SK-N-SH treated with all-trans-retinoic acid at 6 μM for 48 hours (cell line): ENCODE measurements at regions not wholly inside any gene's neighbourhood (a gene's known extent, or its start where the extent isn't known, plus 50 kb on each side); places are given as distances from the start of the nearest gene placed in this dataset.

Experiments
- ATAC-seq: fragments of 200-7000 bp; cut with Tn5 transposase; 3 replicates; pipeline ENCODE4 v1.9.1; 2020; ENCODE audit warnings: mild to moderate bottlenecking, moderate library complexity
- ARNTL ChIP-seq: fragments of 450-650 bp; formaldehyde crosslinking; IDR thresholded peaks from 2 replicates; pipeline ENCODE4 v1.5.0; 2020; ENCODE audit warnings: low read depth, mild to moderate bottlenecking, moderate library complexity, borderline replicate concordance
- BACH2 ChIP-seq: fragments of 250-450 bp; sonication (Bioruptor Pico); IDR thresholded peaks from 2 replicates; pipeline ENCODE4 v1.9.0; 2021; ENCODE audit warnings: mild to moderate bottlenecking, borderline replicate concordance
- CSDC2 ChIP-seq: fragments of 250-450 bp; sonication (Bioruptor Pico); IDR thresholded peaks from 2 replicates; pipeline ENCODE4 v1.5.0; 2020; ENCODE audit warnings: mild to moderate bottlenecking, moderate library complexity
- ISL1 ChIP-seq: fragments of 250-450 bp; sonication (Bioruptor Pico); IDR thresholded peaks from 2 replicates; pipeline ENCODE4 v2.1.2; 2022; ENCODE audit warnings: mild to moderate bottlenecking, moderate library complexity
- OSR1 ChIP-seq: fragments of 250-450 bp; sonication (Bioruptor Pico); IDR thresholded peaks from 2 replicates; pipeline ENCODE4 v1.8.0; 2022; ENCODE audit warnings: moderate library complexity, mild to moderate bottlenecking, inconsistent platforms
- PPARA ChIP-seq: fragments of 250-450 bp; sonication (Bioruptor Pico); IDR thresholded peaks from 2 replicates; pipeline ENCODE4 v1.5.0; 2020; ENCODE audit warnings: mild to moderate bottlenecking, borderline replicate concordance
- RARB ChIP-seq: fragments of 250-450 bp; sonication (Bioruptor Pico); IDR thresholded peaks from 2 replicates; pipeline ENCODE4 v1.8.0; 2021; ENCODE audit warnings: mild to moderate bottlenecking, moderate library complexity
- TCF4 ChIP-seq: fragments of 250-450 bp; sonication (Bioruptor Pico); IDR thresholded peaks from 2 replicates; pipeline ENCODE4 v1.8.0; 2021; ENCODE audit warnings: mild to moderate bottlenecking, moderate library complexity, borderline replicate concordance
- TOX ChIP-seq: fragments of 250-450 bp; sonication (Bioruptor Pico); IDR thresholded peaks from 2 replicates; pipeline ENCODE4 v1.8.0; 2021; ENCODE audit warnings: mild to moderate bottlenecking, moderate library complexity, borderline replicate concordance
- ZC3H10 ChIP-seq: fragments of 250-450 bp; sonication (Bioruptor Pico); IDR thresholded peaks from 2 replicates; pipeline ENCODE4 v1.5.1; 2021; ENCODE audit warnings: mild to moderate bottlenecking, moderate library complexity
- ZFP3 ChIP-seq: fragments of 250-450 bp; sonication (Bioruptor Pico); IDR thresholded peaks from 2 replicates; pipeline ENCODE4 v1.5.0; 2020; ENCODE audit warnings: mild to moderate bottlenecking, moderate library complexity
- ZFP30 ChIP-seq: fragments of 450-650 bp; formaldehyde crosslinking; IDR thresholded peaks from 2 replicates; pipeline ENCODE4 v1.5.0; 2022; ENCODE audit warnings: mild to moderate bottlenecking, moderate library complexity
- ZNF565 ChIP-seq: fragments of 450-650 bp; formaldehyde crosslinking; conservative IDR thresholded peaks from 2 replicates; pipeline ENCODE4 v1.5.0; 2020; ENCODE audit warnings: low read depth, mild to moderate bottlenecking, moderate library complexity
- ZNF70 ChIP-seq: fragments of 450-650 bp; formaldehyde crosslinking; IDR thresholded peaks from 2 replicates; pipeline ENCODE4 v1.5.0; 2020; ENCODE audit warnings: mild to moderate bottlenecking, moderate library complexity
- TF ChIP-seq, protein P1 (sequence below): fragments of 250-450 bp; sonication (Bioruptor Pico); IDR thresholded peaks from 2 replicates; pipeline ENCODE4 v1.8.0; 2020; ENCODE audit warnings: mild to moderate bottlenecking, moderate library complexity, borderline replicate concordance
- TF ChIP-seq, protein P2 (sequence below): fragments of 250-450 bp; sonication (Bioruptor Pico); IDR thresholded peaks from 2 replicates; pipeline ENCODE4 v1.8.0; 2021; ENCODE audit warnings: low read depth, mild to moderate bottlenecking, moderate library complexity, borderline replicate concordance
- TF ChIP-seq, protein P3 (sequence below): fragments of 250-450 bp; sonication (Bioruptor Pico); IDR thresholded peaks from 2 replicates; pipeline ENCODE4 v1.5.1; 2020; ENCODE audit warnings: low read depth, mild to moderate bottlenecking, moderate library complexity
- TF ChIP-seq, protein P4 (sequence below): fragments of 250-450 bp; sonication (Bioruptor Pico); IDR thresholded peaks from 2 replicates; pipeline ENCODE4 v1.5.1; 2021; ENCODE audit warnings: mild to moderate bottlenecking, moderate library complexity
- TF ChIP-seq, protein P5 (sequence below): fragments of 250-450 bp; sonication (Bioruptor Pico); IDR thresholded peaks from 2 replicates; pipeline ENCODE4 v1.5.0; 2020; ENCODE audit warnings: mild to moderate bottlenecking, moderate library complexity

DNA sequence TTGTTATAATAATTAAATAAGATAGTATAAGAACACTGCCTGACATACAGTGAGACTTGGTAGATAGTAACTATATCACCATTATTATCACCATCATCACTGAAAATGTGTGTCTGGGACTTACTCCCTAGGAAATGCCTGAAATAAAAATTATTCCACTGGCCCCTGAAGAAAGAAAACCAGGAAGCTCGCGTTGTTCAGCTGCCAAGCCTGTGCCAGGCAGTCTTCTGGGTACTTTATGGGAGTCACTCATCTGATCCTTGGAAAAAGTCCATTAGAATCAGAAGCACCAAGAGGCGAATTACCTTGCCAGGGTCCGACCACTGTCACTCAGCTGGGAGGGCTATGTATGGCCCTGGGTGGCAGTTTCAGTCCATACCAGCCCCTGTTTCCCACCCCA lies 220.3 kb upstream of the TPM1 start:
- TF ChIP-seq TOX (CRISPR knock-in tag) = no peak
- TF ChIP-seq PPARA (CRISPR knock-in tag) = no peak
- TF ChIP-seq, protein P1, sequence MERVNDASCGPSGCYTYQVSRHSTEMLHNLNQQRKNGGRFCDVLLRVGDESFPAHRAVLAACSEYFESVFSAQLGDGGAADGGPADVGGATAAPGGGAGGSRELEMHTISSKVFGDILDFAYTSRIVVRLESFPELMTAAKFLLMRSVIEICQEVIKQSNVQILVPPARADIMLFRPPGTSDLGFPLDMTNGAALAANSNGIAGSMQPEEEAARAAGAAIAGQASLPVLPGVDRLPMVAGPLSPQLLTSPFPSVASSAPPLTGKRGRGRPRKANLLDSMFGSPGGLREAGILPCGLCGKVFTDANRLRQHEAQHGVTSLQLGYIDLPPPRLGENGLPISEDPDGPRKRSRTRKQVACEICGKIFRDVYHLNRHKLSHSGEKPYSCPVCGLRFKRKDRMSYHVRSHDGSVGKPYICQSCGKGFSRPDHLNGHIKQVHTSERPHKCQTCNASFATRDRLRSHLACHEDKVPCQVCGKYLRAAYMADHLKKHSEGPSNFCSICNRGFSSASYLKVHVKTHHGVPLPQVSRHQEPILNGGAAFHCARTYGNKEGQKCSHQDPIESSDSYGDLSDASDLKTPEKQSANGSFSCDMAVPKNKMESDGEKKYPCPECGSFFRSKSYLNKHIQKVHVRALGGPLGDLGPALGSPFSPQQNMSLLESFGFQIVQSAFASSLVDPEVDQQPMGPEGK = no peak
- no peak for TF ChIP-seq ZNF565 (CRISPR knock-in tag)
- no peak for TF ChIP-seq TCF4
- TF ChIP-seq CSDC2 (CRISPR knock-in tag) = no peak
- no peak for TF ChIP-seq ZFP3 (CRISPR knock-in tag)
- TF ChIP-seq, protein P2, sequence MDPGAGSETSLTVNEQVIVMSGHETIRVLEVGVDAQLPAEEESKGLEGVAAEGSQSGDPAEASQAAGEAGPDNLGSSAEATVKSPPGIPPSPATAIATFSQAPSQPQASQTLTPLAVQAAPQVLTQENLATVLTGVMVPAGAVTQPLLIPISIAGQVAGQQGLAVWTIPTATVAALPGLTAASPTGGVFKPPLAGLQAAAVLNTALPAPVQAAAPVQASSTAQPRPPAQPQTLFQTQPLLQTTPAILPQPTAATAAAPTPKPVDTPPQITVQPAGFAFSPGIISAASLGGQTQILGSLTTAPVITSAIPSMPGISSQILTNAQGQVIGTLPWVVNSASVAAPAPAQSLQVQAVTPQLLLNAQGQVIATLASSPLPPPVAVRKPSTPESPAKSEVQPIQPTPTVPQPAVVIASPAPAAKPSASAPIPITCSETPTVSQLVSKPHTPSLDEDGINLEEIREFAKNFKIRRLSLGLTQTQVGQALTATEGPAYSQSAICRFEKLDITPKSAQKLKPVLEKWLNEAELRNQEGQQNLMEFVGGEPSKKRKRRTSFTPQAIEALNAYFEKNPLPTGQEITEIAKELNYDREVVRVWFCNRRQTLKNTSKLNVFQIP (CRISPR knock-in tag) = no peak
- TF ChIP-seq, protein P3, sequence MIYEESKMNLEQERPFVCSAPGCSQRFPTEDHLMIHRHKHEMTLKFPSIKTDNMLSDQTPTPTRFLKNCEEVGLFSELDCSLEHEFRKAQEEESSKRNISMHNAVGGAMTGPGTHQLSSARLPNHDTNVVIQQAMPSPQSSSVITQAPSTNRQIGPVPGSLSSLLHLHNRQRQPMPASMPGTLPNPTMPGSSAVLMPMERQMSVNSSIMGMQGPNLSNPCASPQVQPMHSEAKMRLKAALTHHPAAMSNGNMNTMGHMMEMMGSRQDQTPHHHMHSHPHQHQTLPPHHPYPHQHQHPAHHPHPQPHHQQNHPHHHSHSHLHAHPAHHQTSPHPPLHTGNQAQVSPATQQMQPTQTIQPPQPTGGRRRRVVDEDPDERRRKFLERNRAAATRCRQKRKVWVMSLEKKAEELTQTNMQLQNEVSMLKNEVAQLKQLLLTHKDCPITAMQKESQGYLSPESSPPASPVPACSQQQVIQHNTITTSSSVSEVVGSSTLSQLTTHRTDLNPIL = no peak
- no peak for TF ChIP-seq ZC3H10 (CRISPR knock-in tag)
- TF ChIP-seq, protein P4, sequence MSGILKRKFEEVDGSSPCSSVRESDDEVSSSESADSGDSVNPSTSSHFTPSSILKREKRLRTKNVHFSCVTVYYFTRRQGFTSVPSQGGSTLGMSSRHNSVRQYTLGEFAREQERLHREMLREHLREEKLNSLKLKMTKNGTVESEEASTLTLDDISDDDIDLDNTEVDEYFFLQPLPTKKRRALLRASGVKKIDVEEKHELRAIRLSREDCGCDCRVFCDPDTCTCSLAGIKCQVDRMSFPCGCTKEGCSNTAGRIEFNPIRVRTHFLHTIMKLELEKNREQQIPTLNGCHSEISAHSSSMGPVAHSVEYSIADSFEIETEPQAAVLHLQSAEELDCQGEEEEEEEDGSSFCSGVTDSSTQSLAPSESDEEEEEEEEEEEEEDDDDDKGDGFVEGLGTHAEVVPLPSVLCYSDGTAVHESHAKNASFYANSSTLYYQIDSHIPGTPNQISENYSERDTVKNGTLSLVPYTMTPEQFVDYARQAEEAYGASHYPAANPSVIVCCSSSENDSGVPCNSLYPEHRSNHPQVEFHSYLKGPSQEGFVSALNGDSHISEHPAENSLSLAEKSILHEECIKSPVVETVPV (CRISPR knock-in tag) = no peak
- no peak for TF ChIP-seq BACH2 (CRISPR knock-in tag)
- TF ChIP-seq, protein P5, sequence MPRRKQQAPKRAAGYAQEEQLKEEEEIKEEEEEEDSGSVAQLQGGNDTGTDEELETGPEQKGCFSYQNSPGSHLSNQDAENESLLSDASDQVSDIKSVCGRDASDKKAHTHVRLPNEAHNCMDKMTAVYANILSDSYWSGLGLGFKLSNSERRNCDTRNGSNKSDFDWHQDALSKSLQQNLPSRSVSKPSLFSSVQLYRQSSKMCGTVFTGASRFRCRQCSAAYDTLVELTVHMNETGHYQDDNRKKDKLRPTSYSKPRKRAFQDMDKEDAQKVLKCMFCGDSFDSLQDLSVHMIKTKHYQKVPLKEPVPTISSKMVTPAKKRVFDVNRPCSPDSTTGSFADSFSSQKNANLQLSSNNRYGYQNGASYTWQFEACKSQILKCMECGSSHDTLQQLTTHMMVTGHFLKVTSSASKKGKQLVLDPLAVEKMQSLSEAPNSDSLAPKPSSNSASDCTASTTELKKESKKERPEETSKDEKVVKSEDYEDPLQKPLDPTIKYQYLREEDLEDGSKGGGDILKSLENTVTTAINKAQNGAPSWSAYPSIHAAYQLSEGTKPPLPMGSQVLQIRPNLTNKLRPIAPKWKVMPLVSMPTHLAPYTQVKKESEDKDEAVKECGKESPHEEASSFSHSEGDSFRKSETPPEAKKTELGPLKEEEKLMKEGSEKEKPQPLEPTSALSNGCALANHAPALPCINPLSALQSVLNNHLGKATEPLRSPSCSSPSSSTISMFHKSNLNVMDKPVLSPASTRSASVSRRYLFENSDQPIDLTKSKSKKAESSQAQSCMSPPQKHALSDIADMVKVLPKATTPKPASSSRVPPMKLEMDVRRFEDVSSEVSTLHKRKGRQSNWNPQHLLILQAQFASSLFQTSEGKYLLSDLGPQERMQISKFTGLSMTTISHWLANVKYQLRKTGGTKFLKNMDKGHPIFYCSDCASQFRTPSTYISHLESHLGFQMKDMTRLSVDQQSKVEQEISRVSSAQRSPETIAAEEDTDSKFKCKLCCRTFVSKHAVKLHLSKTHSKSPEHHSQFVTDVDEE (CRISPR knock-in tag) = no peak
- no peak for TF ChIP-seq ARNTL (CRISPR knock-in tag)
- no peak for TF ChIP-seq ZFP30 (CRISPR knock-in tag)
- TF ChIP-seq ISL1 (CRISPR knock-in tag) = no peak
- no peak for TF ChIP-seq OSR1 (CRISPR knock-in tag)
- no peak for TF ChIP-seq ZNF70 (CRISPR knock-in tag)
- no peak for TF ChIP-seq RARB (CRISPR knock-in tag)
- no peak for ATAC-seq

DNA sequence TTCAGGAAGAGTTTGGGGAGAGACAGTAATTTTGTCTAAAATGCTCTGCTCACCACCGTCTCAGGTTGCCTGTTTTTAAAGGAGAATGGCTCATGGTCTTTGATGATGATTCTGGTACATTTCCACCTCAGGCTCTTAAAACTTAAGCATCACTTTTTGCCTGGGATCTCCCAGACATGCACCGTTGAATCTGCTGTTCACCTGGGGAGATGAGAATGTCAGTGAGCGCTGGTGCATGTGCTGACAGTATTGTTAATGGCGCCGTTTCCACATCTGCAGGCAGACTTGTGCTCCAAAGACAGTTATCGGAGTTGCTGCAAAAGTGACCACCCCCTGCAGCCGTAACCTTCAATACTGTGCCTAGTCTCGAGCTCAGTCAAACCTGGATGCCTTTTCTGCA lies 219.0 kb upstream of the TPM1 start:
- no peak for ATAC-seq
- TF ChIP-seq BACH2 (CRISPR knock-in tag) (no peak), ARNTL (CRISPR knock-in tag) (no peak), PPARA (CRISPR knock-in tag) (no peak)
- TF ChIP-seq, protein P5 (CRISPR knock-in tag) = no peak
- TF ChIP-seq, all 23 proteins: peak for 0
